ENCODE measurements at regions not wholly inside any gene's neighbourhood (a gene's known extent, or its start where the extent isn't known, plus 50 kb on each side); places are given as distances from the start of the nearest gene placed in this dataset.

GRCh38 chr5:144060598-144060997, 109.9 kb downstream of the YIPF5 start:
- DNase-seq (ENCODE audit: low read depth, low spot score) = no peak

- DNase-seq (ENCODE audit: low read depth, low spot score) = no peak
Observed at GRCh38 chr5:144065786-144066185, 104.7 kb downstream of the YIPF5 start.

GRCh38 chr5:144072518-144072927, 97.9 kb downstream of the YIPF5 start:
- DNase-seq (ENCODE audit: low read depth, low spot score) = no peak

- DNase-seq (ENCODE audit: low read depth, low spot score) = no peak
Observed at GRCh38 chr5:144076521-144077083, 93.9 kb downstream of the YIPF5 start.

- DNase-seq (ENCODE audit: low read depth, low spot score) = no peak
Observed at GRCh38 chr5:144083185-144083584, 87.3 kb downstream of the YIPF5 start.

GRCh38 chr5:144084971-144085370, 85.5 kb downstream of the YIPF5 start:
- DNase-seq (ENCODE audit: low read depth, low spot score) = no peak

- no peak for DNase-seq (ENCODE audit: low read depth, low spot score)
Observed at GRCh38 chr5:144085381-144085780, 85.1 kb downstream of the YIPF5 start.

GRCh38 chr5:144086295-144086694, 84.2 kb downstream of the YIPF5 start:
- no peak for DNase-seq (ENCODE audit: low read depth, low spot score)

GRCh38 chr5:144087576-144087975, 82.9 kb downstream of the YIPF5 start:
- DNase-seq (ENCODE audit: low read depth, low spot score) = no peak

- DNase-seq (ENCODE audit: low read depth, low spot score) = no peak
Observed at GRCh38 chr5:144088206-144089064, 82.0 kb downstream of the YIPF5 start.

GRCh38 chr5:144089401-144090021, 80.9 kb downstream of the YIPF5 start:
- DNase-seq (ENCODE audit: low read depth, low spot score) = no peak

- DNase-seq (ENCODE audit: low read depth, low spot score) = no peak
Observed at GRCh38 chr5:144092508-144092907, 78.0 kb downstream of the YIPF5 start.

GRCh38 chr5:144093400-144093799, 77.1 kb downstream of the YIPF5 start:
- DNase-seq (ENCODE audit: low read depth, low spot score) = no peak

GRCh38 chr5:144093868-144094267, 76.6 kb downstream of the YIPF5 start:
- DNase-seq (ENCODE audit: low read depth, low spot score) = no peak

GRCh38 chr5:144100702-144101101, 69.8 kb downstream of the YIPF5 start:
- no peak for DNase-seq (ENCODE audit: low read depth, low spot score)

GRCh38 chr5:144101616-144102015, 68.8 kb downstream of the YIPF5 start:
- DNase-seq (ENCODE audit: low read depth, low spot score) = no peak

- DNase-seq (ENCODE audit: low read depth, low spot score) = no peak
Observed at GRCh38 chr5:144102361-144102760, 68.1 kb downstream of the YIPF5 start.

GRCh38 chr5:144102979-144103378, 67.5 kb downstream of the YIPF5 start:
- no peak for DNase-seq (ENCODE audit: low read depth, low spot score)

GRCh38 chr5:144103611-144104485, 66.6 kb downstream of the YIPF5 start:
- DNase-seq (ENCODE audit: low read depth, low spot score) = no peak

GRCh38 chr5:144105371-144105770, 65.1 kb downstream of the YIPF5 start:
- no peak for DNase-seq (ENCODE audit: low read depth, low spot score)

GRCh38 chr5:144108131-144108530, 62.3 kb downstream of the YIPF5 start:
- no peak for DNase-seq (ENCODE audit: low read depth, low spot score)

Data from ELF-1 (cell line).